ENCODE measurements at regions not wholly inside any gene's neighbourhood (a gene's known extent, or its start where the extent isn't known, plus 50 kb on each side); places are given as distances from the start of the nearest gene placed in this dataset.

DNA sequence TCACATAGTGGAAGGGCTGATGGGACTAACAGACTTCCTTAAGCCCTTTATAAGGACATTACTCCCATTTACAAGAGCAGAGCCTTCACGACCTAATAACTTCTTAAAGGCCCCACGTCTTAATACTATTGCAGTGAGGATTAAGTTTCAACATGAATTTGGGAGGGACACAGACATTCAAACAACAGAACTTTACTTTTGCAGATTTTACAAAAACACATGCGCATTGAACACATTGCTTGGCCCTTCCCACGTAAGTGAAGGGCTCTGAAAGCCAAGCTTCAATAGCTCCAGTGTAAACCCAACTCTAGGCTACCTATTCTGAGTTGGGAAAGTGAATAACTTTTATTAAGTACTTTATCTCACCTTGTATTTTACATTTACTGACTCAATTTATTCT lies 53.8 kb upstream of the DNAH5 start:
- RAD21 ChIA-PET (ENCODE audit: unreplicated experiment) = no interaction called here
- H3K4me3 ChIP-seq = no peak overlapping the region
- H3K4me2 ChIP-seq (ENCODE audit: control insufficient read depth, insufficient read depth) = no peak overlapping the region
- no peak for TF ChIP-seq ESRRA (IDR thresholded peaks at IDR 0.05; ENCODE audit: low read length)
- no peak overlapping the region for H2AFZ ChIP-seq (ENCODE audit: control insufficient read depth, low read depth, low read length)
- no peaks in the 10 kb centered on the region; the same call in 2 of the 3 replicates for H3K9me3 ChIP-seq (replicated peaks; ENCODE audit: control insufficient read depth, insufficient read depth, low read length)
- no peak for DNase-seq (ENCODE audit: low read depth, low spot score)
- H3K79me2 ChIP-seq (ENCODE audit: control insufficient read depth, insufficient read depth, low read length) = no peaks in the 10 kb centered on the region
- ATAC-seq = no peak
- in situ Hi-C loops (cut with MboI) = loop anchor here (25.0 kb wide), 1 partner anchor 364 kb away; no protein-coding TSS in a partner anchor
- 23% methylated on average over 4 of the region's 4 CpGs for WGBS (ENCODE audit: insufficient coverage, insufficient replicate concordance, low lambda C conversion rate, missing lambda C conversion rate)
- no peaks in the 10 kb centered on the region for H3K27me3 ChIP-seq (replicated peaks in 1 of 2; ENCODE audit: control insufficient read depth in 2 of 2, insufficient read depth in 2 of 2, low read length in 1 of 2)
- intact Hi-C loops (cut with micrococcal nuclease; ENCODE audit: unreplicated experiment) = no loop called here
- POLR2A ChIA-PET = no interaction called here
- H4K20me1 ChIP-seq (ENCODE audit: control insufficient read depth, insufficient read depth) = no peaks in the 10 kb centered on the region
- no peaks in the 10 kb centered on the region for H3K36me3 ChIP-seq (ENCODE audit: control insufficient read depth in 2 of 2, insufficient read depth in 2 of 2, low read length in 1 of 2)
- no peak overlapping the region for H3K27ac ChIP-seq (ENCODE audit: control insufficient read depth, insufficient read depth)
- BruUV-seq (replicated peaks) = no TSS peak
- SMC1A ChIA-PET (ENCODE audit: uncharacterized antibody, unreplicated experiment) = no interaction called here
- FAIRE-seq = no peak
- CTCF ChIA-PET = interaction anchor here (0.6 kb wide), 1 partner anchor 688 kb away, joined by 3 read pairs; no protein-coding TSS in a partner anchor
- H3K9ac ChIP-seq (ENCODE audit: control insufficient read depth, insufficient read depth, low read length) = no peak overlapping the region
- H3K4me1 ChIP-seq (ENCODE audit: control insufficient read depth, insufficient read depth, low read length) = no peaks in the 10 kb centered on the region

GRCh38 chr5:13997514-13997913 lies 53.0 kb upstream of the DNAH5 start:
- no peak overlapping the region for H3K9ac ChIP-seq (ENCODE audit: control insufficient read depth, insufficient read depth, low read length)
- ChIA-PET POLR2A (no interaction called here), SMC1A (ENCODE audit: uncharacterized antibody, unreplicated experiment) (interaction anchor here (0.7 kb wide), 1 partner anchor 18 kb away, joined by 3 read pairs; no protein-coding TSS in a partner anchor), CTCF (interaction anchor here (0.6 kb wide), 2 partner anchors 109 to 688 kb away, joined by 3 read pairs; no protein-coding TSS in a partner anchor), RAD21 (ENCODE audit: unreplicated experiment) (no interaction called here)
- DNase-seq (ENCODE audit: low read depth, low spot score) (no peak), ATAC-seq (no peak), FAIRE-seq (no peak)
- intact Hi-C loops (cut with micrococcal nuclease; ENCODE audit: unreplicated experiment) (no loop called here), in situ Hi-C loops (cut with MboI) (loop anchor here (25.0 kb wide), 1 partner anchor 365 kb away; no protein-coding TSS in a partner anchor)
- peaks cover 0 to 4% of the 10 kb centered on the region in 2 experiments; a peak in 1 of 4 replicates for H3K27me3 ChIP-seq (replicated peaks in 1 of 2; ENCODE audit: control insufficient read depth in 2 of 2, insufficient read depth in 2 of 2, low read length in 1 of 2)
- H3K4me1 ChIP-seq (ENCODE audit: control insufficient read depth, insufficient read depth, low read length) = no peaks in the 10 kb centered on the region
- no peaks in the 10 kb centered on the region for H3K79me2 ChIP-seq (ENCODE audit: control insufficient read depth, insufficient read depth, low read length)
- H3K36me3 ChIP-seq (ENCODE audit: control insufficient read depth in 2 of 2, insufficient read depth in 2 of 2, low read length in 1 of 2) = no peaks in the 10 kb centered on the region
- H4K20me1 ChIP-seq (ENCODE audit: control insufficient read depth, insufficient read depth) = no peaks in the 10 kb centered on the region
- BruUV-seq (replicated peaks) = no TSS peak
- no peak overlapping the region for H2AFZ ChIP-seq (ENCODE audit: control insufficient read depth, low read depth, low read length)
- H3K4me3 ChIP-seq = no peak overlapping the region
- no peak overlapping the region for H3K27ac ChIP-seq (ENCODE audit: control insufficient read depth, insufficient read depth)
- no peak overlapping the region for H3K4me2 ChIP-seq (ENCODE audit: control insufficient read depth, insufficient read depth)
- WGBS (ENCODE audit: insufficient coverage, insufficient replicate concordance, low lambda C conversion rate, missing lambda C conversion rate) = 81% methylated on average over 2 of the region's 2 CpGs
- no peaks in the 10 kb centered on the region; the same call in 2 of the 3 replicates for H3K9me3 ChIP-seq (replicated peaks; ENCODE audit: control insufficient read depth, insufficient read depth, low read length)
- no peak for TF ChIP-seq SUPT20H (IDR thresholded peaks at IDR 0.05; ENCODE audit: borderline replicate concordance, control insufficient read depth, low read depth, low read length)
- TF ChIP-seq SREBF1 (IDR thresholded peaks at IDR 0.05; ENCODE audit: low read length) = no peak
- TF ChIP-seq HSF1 (IDR thresholded peaks at IDR 0.05; ENCODE audit: low read depth, low read length) = no peak
- no peak for TF ChIP-seq ZNF687 (IDR thresholded peaks at IDR 0.05)
- TF ChIP-seq ATF3 (IDR thresholded peaks at IDR 0.05; ENCODE audit: borderline replicate concordance, extremely low read depth, low read depth, low read length) = no peak
- TF ChIP-seq POU2F2 (IDR thresholded peaks at IDR 0.05; ENCODE audit: borderline replicate concordance, low read depth, low read length) = no peak
- TF ChIP-seq RUNX3 (IDR thresholded peaks at IDR 0.05; ENCODE audit: low read length) = no peak
- TF ChIP-seq POLR2AphosphoS5 (IDR thresholded peaks at IDR 0.05; ENCODE audit: low read length) = no peak
- TF ChIP-seq ZNF217 (IDR thresholded peaks at IDR 0.05) = no peak
- no peak for TF ChIP-seq RBBP5 (conservative IDR thresholded peaks at IDR 0.05)
- TF ChIP-seq CHD2 (IDR thresholded peaks at IDR 0.05; ENCODE audit: borderline replicate concordance, low read depth, low read length) = no peak
- no peak for TF ChIP-seq KAT2A (conservative IDR thresholded peaks at IDR 0.05; ENCODE audit: control insufficient read depth, low read depth, low read length)
